ENCODE measurements at regions not wholly inside any gene's neighbourhood (a gene's known extent, or its start where the extent isn't known, plus 50 kb on each side); places are given as distances from the start of the nearest gene placed in this dataset.

DNA sequence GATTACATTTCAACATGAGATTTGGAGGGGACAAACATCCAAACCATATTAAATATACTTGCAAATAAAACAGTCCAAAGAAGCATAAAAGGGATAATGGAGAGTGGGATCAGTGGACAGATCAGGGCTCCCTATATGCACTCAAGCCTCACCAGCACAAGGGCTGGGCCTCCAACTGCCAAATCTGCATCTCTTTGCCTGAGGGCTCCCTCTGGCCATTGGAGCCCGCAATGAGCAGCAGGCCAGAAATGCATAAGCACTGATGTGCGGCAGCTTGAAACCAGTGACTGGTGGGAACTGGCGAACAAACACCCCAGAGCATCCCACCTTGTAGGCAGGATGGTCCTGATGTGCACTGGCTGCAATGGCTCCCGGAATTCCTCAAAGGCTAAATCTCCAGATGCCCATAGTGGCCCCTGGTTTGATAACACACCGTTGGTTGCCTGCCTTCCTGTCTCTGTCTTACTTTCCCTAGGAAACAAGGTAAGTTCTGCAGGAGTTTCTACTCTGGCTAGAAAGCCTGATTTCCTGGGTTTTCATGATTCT lies 55.9 kb upstream of the POMGNT2 start:
- H3K4me1 ChIP-seq (ENCODE audit: insufficient read depth, low read length): no peaks in the 10 kb centered on the region
- H3K27me3 ChIP-seq (ENCODE audit: insufficient read depth, low read length, poor library complexity): no peaks in the 10 kb centered on the region
- no peak overlapping the region for H3K4me2 ChIP-seq (ENCODE audit: insufficient read depth, low read length)
- DNase-seq (no peak), ATAC-seq (ENCODE audit: insufficient read depth, low read depth) (no peak)
- H3K9ac ChIP-seq (ENCODE audit: low read depth, low read length): no peak overlapping the region
- no peaks in the 10 kb centered on the region for H3K36me3 ChIP-seq (ENCODE audit: insufficient read depth, low read length)
- H2AFZ ChIP-seq (ENCODE audit: low read depth, low read length): no peak overlapping the region
- TF ChIP-seq EZH2 (IDR thresholded peaks at IDR 0.05; ENCODE audit: borderline replicate concordance, low read depth, low read length, severe bottlenecking): no peak
- TF ChIP-seq CTCF (IDR thresholded peaks at IDR 0.05; ENCODE audit: borderline replicate concordance, extremely low read depth, low read length, poor library complexity, severe bottlenecking): no peak
- H4K20me1 ChIP-seq (ENCODE audit: insufficient read depth, low read length): no peaks in the 10 kb centered on the region
- peaks cover 7% of the 10 kb centered on the region for H3K9me3 ChIP-seq (ENCODE audit: insufficient read depth, low read length, severe bottlenecking)
- no peak overlapping the region for H3K27ac ChIP-seq (ENCODE audit: low read length)
- no peak overlapping the region for H3K4me3 ChIP-seq (ENCODE audit: low read depth in 1 of 2, low read length in 2 of 2)
- no peaks in the 10 kb centered on the region for H3K79me2 ChIP-seq (ENCODE audit: insufficient read depth, low read length)

GRCh38 chr3:43160664-43161063 lies 54.8 kb upstream of the POMGNT2 start:
- H3K9ac ChIP-seq (ENCODE audit: low read depth, low read length): no peak overlapping the region
- no peak overlapping the region for H3K27ac ChIP-seq (ENCODE audit: low read length)
- H4K20me1 ChIP-seq (ENCODE audit: insufficient read depth, low read length): no peaks in the 10 kb centered on the region
- no peak for TF ChIP-seq CTCF (IDR thresholded peaks at IDR 0.05; ENCODE audit: borderline replicate concordance, extremely low read depth, low read length, poor library complexity, severe bottlenecking)
- TF ChIP-seq EZH2 (IDR thresholded peaks at IDR 0.05; ENCODE audit: borderline replicate concordance, low read depth, low read length, severe bottlenecking): no peak
- H3K27me3 ChIP-seq (ENCODE audit: insufficient read depth, low read length, poor library complexity): no peaks in the 10 kb centered on the region
- H3K36me3 ChIP-seq (ENCODE audit: insufficient read depth, low read length): no peaks in the 10 kb centered on the region
- H3K4me3 ChIP-seq (ENCODE audit: low read depth in 1 of 2, low read length in 2 of 2): no peak overlapping the region
- H3K4me1 ChIP-seq (ENCODE audit: insufficient read depth, low read length): no peaks in the 10 kb centered on the region
- no peak overlapping the region for H2AFZ ChIP-seq (ENCODE audit: low read depth, low read length)
- no peaks in the 10 kb centered on the region for H3K9me3 ChIP-seq (ENCODE audit: insufficient read depth, low read length, severe bottlenecking)
- no peak overlapping the region for H3K4me2 ChIP-seq (ENCODE audit: insufficient read depth, low read length)
- DNase-seq (no peak), ATAC-seq (ENCODE audit: insufficient read depth, low read depth) (no peak)
- H3K79me2 ChIP-seq (ENCODE audit: insufficient read depth, low read length): no peaks in the 10 kb centered on the region

DNA sequence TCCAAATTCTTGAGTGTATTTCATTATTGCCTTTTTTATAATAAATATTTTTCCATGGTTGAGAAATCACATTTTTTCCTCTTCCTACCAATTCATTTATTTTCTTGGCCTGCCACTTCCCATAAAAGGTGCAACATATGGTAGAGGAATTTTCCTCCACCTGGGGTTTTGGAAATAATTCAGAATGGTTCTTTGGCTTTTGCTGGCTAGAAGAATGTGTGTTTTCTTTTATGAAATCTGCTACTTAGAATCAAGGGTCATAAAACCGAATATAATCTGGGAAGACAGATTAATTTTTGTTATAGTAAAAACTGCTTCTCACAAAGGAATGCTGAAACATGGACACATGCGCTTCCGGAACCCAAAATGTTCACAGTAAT lies 54.0 kb upstream of the POMGNT2 start:
- no peak overlapping the region for H2AFZ ChIP-seq (ENCODE audit: low read depth, low read length)
- no peak overlapping the region for H3K4me3 ChIP-seq (ENCODE audit: low read depth in 1 of 2, low read length in 2 of 2)
- TF ChIP-seq CTCF (IDR thresholded peaks at IDR 0.05; ENCODE audit: borderline replicate concordance, extremely low read depth, low read length, poor library complexity, severe bottlenecking) (no peak), EZH2 (IDR thresholded peaks at IDR 0.05; ENCODE audit: borderline replicate concordance, low read depth, low read length, severe bottlenecking) (no peak)
- no peak overlapping the region for H3K9ac ChIP-seq (ENCODE audit: low read depth, low read length)
- no peak for ATAC-seq (ENCODE audit: insufficient read depth, low read depth)
- no peaks in the 10 kb centered on the region for H3K9me3 ChIP-seq (ENCODE audit: insufficient read depth, low read length, severe bottlenecking)
- no peak for DNase-seq
- H3K4me2 ChIP-seq (ENCODE audit: insufficient read depth, low read length): no peak overlapping the region
- H3K36me3 ChIP-seq (ENCODE audit: insufficient read depth, low read length): no peaks in the 10 kb centered on the region
- H3K27ac ChIP-seq (ENCODE audit: low read length): no peak overlapping the region
- no peaks in the 10 kb centered on the region for H3K79me2 ChIP-seq (ENCODE audit: insufficient read depth, low read length)
- H3K27me3 ChIP-seq (ENCODE audit: insufficient read depth, low read length, poor library complexity): no peaks in the 10 kb centered on the region
- no peaks in the 10 kb centered on the region for H3K4me1 ChIP-seq (ENCODE audit: insufficient read depth, low read length)
- no peaks in the 10 kb centered on the region for H4K20me1 ChIP-seq (ENCODE audit: insufficient read depth, low read length)
